Naive thymus-derived CD4-positive, alpha-beta T cell (primary cell): ENCODE measurements at regions not wholly inside any gene's neighbourhood (a gene's known extent, or its start where the extent isn't known, plus 50 kb on each side); places are given as distances from the start of the nearest gene placed in this dataset.

Experiments used
- ATAC-seq: fragments of 150-1000 bp; cut with Tn5 transposase; 2 replicates; pipeline ENCODE4 v1.10.0; 2021; ENCODE audit warnings: mild to moderate bottlenecking, moderate library complexity
- CTCF ChIA-PET: fragments of 350-600 bp; sonication (Branson Sonifier 250); formaldehyde crosslinking; loops from one replicate; lab custom pipeline; 2021; ENCODE audit warnings: antibody characterized with exemption; lab: Charles Lee
- POLR2A ChIA-PET: fragments of 350-600 bp; sonication (Branson Sonifier 250); formaldehyde crosslinking; loops from one replicate; lab custom pipeline; 2021; ENCODE audit warnings: antibody characterized with exemption, inconsistent platforms; lab: Charles Lee
- DNase-seq, 9 donors: peaks; one replicate each; pipeline versions ENCODE4 v3.0.0 to v3.0.0-alpha.2; 2020 to 2022; ENCODE audit warnings: mixed read lengths in 1 of 9
- H3K27ac ChIP-seq: one replicate; pipeline ENCODE4 v1.7.0; 2013; ENCODE audit warnings: mild to moderate bottlenecking, low read depth, low read length, moderate library complexity
- H3K27me3 ChIP-seq, 2 donors: one replicate each; pipeline ENCODE4 v1.7.0; 2013; ENCODE audit warnings: low read length in 2 of 2, mild to moderate bottlenecking in 2 of 2, moderate library complexity in 2 of 2; ENCODE audit not compliant: control insufficient read depth in 2 of 2, insufficient read depth in 2 of 2
- H3K36me3 ChIP-seq, 3 experiments: 1 replicate in 2 of 3; 2 replicates in 1 of 3; pipeline ENCODE4 v1.7.0; 2013; ENCODE audit warnings: low read length in 3 of 3, mild to moderate bottlenecking in 3 of 3, moderate library complexity in 1 of 3; ENCODE audit not compliant: insufficient read depth in 3 of 3, control insufficient read depth in 2 of 3
- H3K4me1 ChIP-seq, 2 donors: one replicate each; pipeline ENCODE4 v1.7.0; 2013; ENCODE audit warnings: low read length in 2 of 2, mild to moderate bottlenecking in 2 of 2, moderate library complexity in 1 of 2; ENCODE audit not compliant: control insufficient read depth in 2 of 2, insufficient read depth in 2 of 2
- H3K4me3 ChIP-seq: 2 replicates; pipeline ENCODE4 v1.7.0; 2013; ENCODE audit warnings: mild to moderate bottlenecking, low read length
- H3K9me3 ChIP-seq, 3 experiments: 1 replicate in 2 of 3; 2 replicates in 1 of 3; pipeline ENCODE4 v1.7.0; 2013; ENCODE audit warnings: low read length in 3 of 3; ENCODE audit not compliant: control insufficient read depth in 2 of 3
- H3K27ac Mint-ChIP-seq, 9 donors: one replicate each; pipeline ENCODE4 v1.8.0; 2020 to 2022; ENCODE audit warnings: mixed read lengths in 9 of 9, mild to moderate bottlenecking in 8 of 9, moderate library complexity in 5 of 9, inconsistent platforms in 2 of 9
- H3K27me3 Mint-ChIP-seq, 5 donors: one replicate each; pipeline ENCODE4 v1.8.0; 2021 to 2022; ENCODE audit warnings: mixed read lengths in 5 of 5, mild to moderate bottlenecking in 1 of 5
- H3K36me3 Mint-ChIP-seq, 5 donors: one replicate each; pipeline ENCODE4 v1.8.0; 2020 to 2022; ENCODE audit warnings: mixed read lengths in 5 of 5, mild to moderate bottlenecking in 3 of 5, inconsistent platforms in 1 of 5
- H3K4me1 Mint-ChIP-seq, 7 donors: one replicate each; pipeline ENCODE4 v1.8.0; 2020 to 2022; ENCODE audit warnings: mixed read lengths in 7 of 7, mild to moderate bottlenecking in 3 of 7, inconsistent platforms in 1 of 7
- H3K4me3 Mint-ChIP-seq, 10 donors: one replicate each; pipeline ENCODE4 v1.8.0; 2020 to 2022; ENCODE audit warnings: mild to moderate bottlenecking in 10 of 10, mixed read lengths in 10 of 10, moderate library complexity in 6 of 10, inconsistent platforms in 2 of 10
- H3K9me3 Mint-ChIP-seq, 11 donors: one replicate each; pipeline ENCODE4 v1.8.0; 2020 to 2022; ENCODE audit warnings: mixed read lengths in 11 of 11, mild to moderate bottlenecking in 4 of 11, inconsistent platforms in 1 of 11, moderate library complexity in 1 of 11
- intact Hi-C, 2 donors: fragments of 100-400 bp; cut with micrococcal nuclease; formaldehyde crosslinking; loops; one replicate each; pipeline ENCODE4 v1.15.1; 2023

- ChIA-PET CTCF (no interaction called here), POLR2A (no interaction called here)
- peaks cover 0 to 4% (median 0%) of the 10 kb centered on the region in 11 donors for H3K9me3 Mint-ChIP-seq
- no peak overlapping the region for H3K4me3 Mint-ChIP-seq
- Histone ChIP-seq H3K27ac (no peak overlapping the region), H3K27me3 (no peaks in the 10 kb centered on the region), H3K4me3 (no peak overlapping the region), H3K36me3 (no peaks in the 10 kb centered on the region), H3K4me1 (no peaks in the 10 kb centered on the region), H3K9me3 (no peaks in the 10 kb centered on the region)
- H3K27me3 Mint-ChIP-seq, result peaks cover 0 to 5% (median 0%) of the 10 kb centered on the region in 5 donors
- peaks cover 0 to 4% (median 0%) of the 10 kb centered on the region in 5 donors for H3K36me3 Mint-ChIP-seq
- H3K27ac Mint-ChIP-seq, result no peak overlapping the region
- ATAC-seq (no peak), DNase-seq (no peak)
- peaks cover 0 to 7% (median 0%) of the 10 kb centered on the region in 7 donors for H3K4me1 Mint-ChIP-seq
- intact Hi-C loops, result no loop called here
Measured at GRCh38 chr2:67823726-67824125, 239.1 kb downstream of the C1D start.

- Mint-ChIP-seq H3K36me3 (peaks cover 0 to 4% (median 0%) of the 10 kb centered on the region in 5 donors), H3K4me3 (no peak overlapping the region), H3K9me3 (peaks cover 0 to 4% (median 0%) of the 10 kb centered on the region in 11 donors), H3K4me1 (peaks cover 0 to 7% (median 0%) of the 10 kb centered on the region in 7 donors), H3K27ac (no peak overlapping the region), H3K27me3 (peaks cover 0 to 5% (median 0%) of the 10 kb centered on the region in 5 donors)
- no peak overlapping the region for H3K27ac ChIP-seq
- intact Hi-C loops, result no loop called here
- DNase-seq, result no peak
- H3K36me3 ChIP-seq, result no peaks in the 10 kb centered on the region
- CTCF ChIA-PET, result no interaction called here
- POLR2A ChIA-PET, result no interaction called here
- no peaks in the 10 kb centered on the region for H3K27me3 ChIP-seq
- H3K4me1 ChIP-seq, result no peaks in the 10 kb centered on the region
- no peak overlapping the region for H3K4me3 ChIP-seq
- H3K9me3 ChIP-seq, result no peaks in the 10 kb centered on the region
- no peak for ATAC-seq
Measured at GRCh38 chr2:67824186-67824585, 238.6 kb downstream of the C1D start.

- Histone ChIP-seq H3K27me3 (no peaks in the 10 kb centered on the region), H3K36me3 (no peaks in the 10 kb centered on the region), H3K4me3 (no peak overlapping the region), H3K4me1 (no peaks in the 10 kb centered on the region), H3K9me3 (no peaks in the 10 kb centered on the region), H3K27ac (no peak overlapping the region)
- ATAC-seq, result no peak
- no peak overlapping the region for H3K27ac Mint-ChIP-seq
- H3K4me1 Mint-ChIP-seq, result peaks cover 0 to 7% (median 0%) of the 10 kb centered on the region in 7 donors
- DNase-seq, result no peak
- H3K9me3 Mint-ChIP-seq, result peaks cover 0 to 4% (median 0%) of the 10 kb centered on the region in 11 donors
- H3K4me3 Mint-ChIP-seq, result no peak overlapping the region
- intact Hi-C loops, result no loop called here
- H3K27me3 Mint-ChIP-seq, result peaks cover 0 to 5% (median 0%) of the 10 kb centered on the region in 5 donors
- POLR2A ChIA-PET, result no interaction called here
- CTCF ChIA-PET, result no interaction called here
- H3K36me3 Mint-ChIP-seq, result peaks cover 0 to 4% (median 0%) of the 10 kb centered on the region in 5 donors
Measured at GRCh38 chr2:67825476-67825875, 237.3 kb downstream of the C1D start.

- H3K27ac Mint-ChIP-seq, result no peak overlapping the region
- POLR2A ChIA-PET, result no interaction called here
- Histone ChIP-seq H3K27ac (no peak overlapping the region), H3K27me3 (no peaks in the 10 kb centered on the region), H3K9me3 (no peaks in the 10 kb centered on the region), H3K36me3 (no peaks in the 10 kb centered on the region), H3K4me3 (no peak overlapping the region), H3K4me1 (no peaks in the 10 kb centered on the region)
- peaks cover 0 to 7% (median 0%) of the 10 kb centered on the region in 7 donors for H3K4me1 Mint-ChIP-seq
- CTCF ChIA-PET, result no interaction called here
- intact Hi-C loops, result no loop called here
- peaks cover 0 to 5% (median 4%) of the 10 kb centered on the region in 5 donors for H3K27me3 Mint-ChIP-seq
- DNase-seq (no peak), ATAC-seq (no peak)
- peaks cover 0 to 4% (median 0%) of the 10 kb centered on the region in 5 donors for H3K36me3 Mint-ChIP-seq
- no peak overlapping the region for H3K4me3 Mint-ChIP-seq
- peaks cover 0 to 6% (median 1%) of the 10 kb centered on the region in 11 donors for H3K9me3 Mint-ChIP-seq
Measured at GRCh38 chr2:67828066-67828465, 234.7 kb downstream of the C1D start.

GRCh38 chr2:67829470-67829869, 233.3 kb downstream of the C1D start:
- no peaks in the 10 kb centered on the region for H3K36me3 ChIP-seq
- DNase-seq (no peak), ATAC-seq (no peak)
- H3K27me3 ChIP-seq, result no peaks in the 10 kb centered on the region
- Mint-ChIP-seq H3K36me3 (peaks cover 0 to 4% (median 0%) of the 10 kb centered on the region in 5 donors), H3K9me3 (peaks cover 0 to 6% (median 0%) of the 10 kb centered on the region in 11 donors), H3K4me1 (peaks cover 0 to 7% (median 0%) of the 10 kb centered on the region in 7 donors), H3K4me3 (no peak overlapping the region), H3K27ac (no peak overlapping the region), H3K27me3 (peaks cover 0 to 5% (median 4%) of the 10 kb centered on the region in 5 donors)
- POLR2A ChIA-PET, result no interaction called here
- H3K4me3 ChIP-seq, result no peak overlapping the region
- intact Hi-C loops, result no loop called here
- no peaks in the 10 kb centered on the region for H3K9me3 ChIP-seq
- H3K27ac ChIP-seq, result no peak overlapping the region
- H3K4me1 ChIP-seq, result no peaks in the 10 kb centered on the region
- CTCF ChIA-PET, result no interaction called here

- Histone ChIP-seq H3K27me3 (no peaks in the 10 kb centered on the region), H3K9me3 (no peaks in the 10 kb centered on the region), H3K36me3 (no peaks in the 10 kb centered on the region), H3K27ac (no peak overlapping the region), H3K4me3 (no peak overlapping the region), H3K4me1 (no peaks in the 10 kb centered on the region)
- DNase-seq (no peak), ATAC-seq (no peak)
- Mint-ChIP-seq H3K4me3 (no peak overlapping the region), H3K27me3 (peaks cover 0 to 7% (median 0%) of the 10 kb centered on the region in 5 donors), H3K4me1 (no peaks in the 10 kb centered on the region), H3K9me3 (peaks cover 0 to 6% (median 0%) of the 10 kb centered on the region in 11 donors), H3K36me3 (no peaks in the 10 kb centered on the region), H3K27ac (no peak overlapping the region)
- CTCF ChIA-PET, result no interaction called here
- intact Hi-C loops, result no loop called here
- POLR2A ChIA-PET, result no interaction called here
Measured at GRCh38 chr2:67833632-67834031, 229.2 kb downstream of the C1D start.

GRCh38 chr2:67834482-67834881, 228.3 kb downstream of the C1D start:
- H3K4me1 ChIP-seq, result no peaks in the 10 kb centered on the region
- POLR2A ChIA-PET, result no interaction called here
- ATAC-seq, result no peak

More at GRCh38 chr2:67834482-67834881, 228.3 kb downstream of the C1D start:
- no peaks in the 10 kb centered on the region for H3K9me3 ChIP-seq
- Mint-ChIP-seq H3K9me3 (peaks cover 0 to 6% (median 0%) of the 10 kb centered on the region in 11 donors), H3K4me1 (no peaks in the 10 kb centered on the region), H3K4me3 (no peak overlapping the region), H3K36me3 (no peaks in the 10 kb centered on the region), H3K27ac (no peak overlapping the region), H3K27me3 (peaks cover 0 to 7% (median 0%) of the 10 kb centered on the region in 5 donors)
- no peak overlapping the region for H3K27ac ChIP-seq
- H3K27me3 ChIP-seq, result no peaks in the 10 kb centered on the region
- intact Hi-C loops, result no loop called here
- no peaks in the 10 kb centered on the region for H3K36me3 ChIP-seq
- CTCF ChIA-PET, result no interaction called here
- no peak overlapping the region for H3K4me3 ChIP-seq
- no peak for DNase-seq
